NCI-H774 (cell line): ENCODE measurements at regions not wholly inside any gene's neighbourhood (a gene's known extent, or its start where the extent isn't known, plus 50 kb on each side); places are given as distances from the start of the nearest gene placed in this dataset.
"Not testable (repeated sequence)": the region's sequence is repeated elsewhere in the genome, so short reads cannot be mapped to it uniquely, and the experiment has no call there.

Experiments
- DNase-seq: peaks from one replicate; lab custom pipeline; 2025; lab: John Stamatoyannopoulos, UW

GRCh38 chr2:7430421-7430868, 513.2 kb downstream of the RNF144A start:
- no peak for DNase-seq

GRCh38 chr2:7430869-7431641, 513.8 kb downstream of the RNF144A start:
- DNase-seq = peak; percentile 73

GRCh38 chr2:7432436-7432835, 515.2 kb downstream of the RNF144A start:
- DNase-seq = no peak

- no peak for DNase-seq
These were observed 519.1 kb downstream of the RNF144A start for GRCh38 chr2:7436096-7436906.

- no peak for DNase-seq
These were observed 519.9 kb downstream of the RNF144A start for GRCh38 chr2:7437141-7437540.

GRCh38 chr2:7437716-7438632, 520.8 kb downstream of the RNF144A start:
- DNase-seq = no peak

- no peak for DNase-seq
These were observed 521.6 kb downstream of the RNF144A start for GRCh38 chr2:7438855-7439254.

- DNase-seq = no peak
These were observed 523.8 kb downstream of the RNF144A start for GRCh38 chr2:7440977-7441376.

- not testable (repeated sequence) for DNase-seq
These were observed 524.6 kb downstream of the RNF144A start for GRCh38 chr2:7441841-7442240.

- no peak for DNase-seq
These were observed 527.4 kb downstream of the RNF144A start for GRCh38 chr2:7444626-7445025.

GRCh38 chr2:7448578-7449264, 531.5 kb downstream of the RNF144A start:
- no peak for DNase-seq

GRCh38 chr2:7449298-7449697, 532.1 kb downstream of the RNF144A start:
- DNase-seq = no peak

- DNase-seq = no peak
These were observed 533.1 kb downstream of the RNF144A start for GRCh38 chr2:7450188-7450832.

- DNase-seq = no peak
These were observed 533.6 kb downstream of the RNF144A start for GRCh38 chr2:7450833-7451190.

GRCh38 chr2:7452110-7452876, 535.1 kb downstream of the RNF144A start:
- DNase-seq = no peak

GRCh38 chr2:7454592-7454991, 537.4 kb downstream of the RNF144A start:
- no peak for DNase-seq

- no peak for DNase-seq
These were observed 539.5 kb downstream of the RNF144A start for GRCh38 chr2:7456762-7457161.

- DNase-seq = no peak
These were observed 540.9 kb downstream of the RNF144A start for GRCh38 chr2:7458066-7458465.

- no peak for DNase-seq
These were observed 550.7 kb downstream of the RNF144A start for GRCh38 chr2:7467782-7468447.

GRCh38 chr2:7468448-7468828, 551.2 kb downstream of the RNF144A start:
- no peak for DNase-seq
